ENCODE measurements at regions not wholly inside any gene's neighbourhood (a gene's known extent, or its start where the extent isn't known, plus 50 kb on each side); places are given as distances from the start of the nearest gene placed in this dataset.

- Histone ChIP-seq H3K9me3 (ENCODE audit: control insufficient read depth, low read length) (no peaks in the 10 kb centered on the region), H3K27ac (ENCODE audit: insufficient read depth, low read length, poor library complexity, severe bottlenecking) (no peak overlapping the region), H3K36me3 (ENCODE audit: control insufficient read depth, insufficient read depth, low read length) (no peaks in the 10 kb centered on the region)
Observed at GRCh38 chr5:87503004-87503403, 90.3 kb upstream of the CCNH start.

GRCh38 chr5:87499478-87500410, 87.0 kb upstream of the CCNH start:
- Histone ChIP-seq H3K4me1 (ENCODE audit: control insufficient read depth, insufficient read depth, low read length, poor library complexity, severe bottlenecking) (no peaks in the 10 kb centered on the region), H3K9me3 (ENCODE audit: control insufficient read depth, low read length) (no peaks in the 10 kb centered on the region), H3K27me3 (replicated peaks; ENCODE audit: control insufficient read depth, insufficient read depth, low read length, poor library complexity, severe bottlenecking) (no peaks in the 10 kb centered on the region), H3K27ac (ENCODE audit: insufficient read depth, low read length, poor library complexity, severe bottlenecking) (no peak overlapping the region), H3K4me3 (ENCODE audit: insufficient read depth, low read depth, low read length, poor library complexity, severe bottlenecking) (no peak overlapping the region), H3K36me3 (ENCODE audit: control insufficient read depth, insufficient read depth, low read length) (no peaks in the 10 kb centered on the region)
- DNase-seq = no peak

More at GRCh38 chr5:87503004-87503403, 90.3 kb upstream of the CCNH start:
- DNase-seq = no peak
- Histone ChIP-seq H3K4me1 (ENCODE audit: control insufficient read depth, insufficient read depth, low read length, poor library complexity, severe bottlenecking) (no peaks in the 10 kb centered on the region), H3K4me3 (ENCODE audit: insufficient read depth, low read depth, low read length, poor library complexity, severe bottlenecking) (no peak overlapping the region), H3K27me3 (replicated peaks; ENCODE audit: control insufficient read depth, insufficient read depth, low read length, poor library complexity, severe bottlenecking) (no peaks in the 10 kb centered on the region)

All from effector memory CD4-positive, alpha-beta T cell (primary cell).